GM12891 (cell line): ENCODE measurements at regions not wholly inside any gene's neighbourhood (a gene's known extent, or its start where the extent isn't known, plus 50 kb on each side); places are given as distances from the start of the nearest gene placed in this dataset.

Experiments used
- PAX5 ChIP-seq: IDR thresholded peaks from 2 replicates; pipeline ENCODE4 v1.6.1; 2011; ENCODE audit warnings: low read length, moderate library complexity, mild to moderate bottlenecking; ENCODE audit not compliant: insufficient read depth, severe bottlenecking
- POLR2A ChIP-seq: IDR thresholded peaks from 2 replicates; pipeline ENCODE4 v1.6.1; 2011; ENCODE audit warnings: low read depth, low read length, control low read depth
- POLR2AphosphoS5 ChIP-seq: IDR thresholded peaks from 2 replicates; pipeline ENCODE4 v1.6.1; 2011; ENCODE audit warnings: low read depth, low read length, control low read depth
- TAF1 ChIP-seq: IDR thresholded peaks from 2 replicates; pipeline ENCODE4 v1.6.1; 2011; ENCODE audit warnings: low read depth, low read length, control low read depth

GRCh38 chr13:38417241-38417640 lies 67.6 kb downstream of the UFM1 start:
- TF ChIP-seq POLR2AphosphoS5: no peak
- no peak for TF ChIP-seq POLR2A
- no peak for TF ChIP-seq PAX5
- TF ChIP-seq TAF1: no peak
